Neural progenitor cell (in vitro differentiated cells): ENCODE measurements at regions not wholly inside any gene's neighbourhood (a gene's known extent, or its start where the extent isn't known, plus 50 kb on each side); places are given as distances from the start of the nearest gene placed in this dataset.

Experiments
- DNase-seq: peaks from one replicate; pipeline ENCODE4 v3.0.0-alpha.2; 2016; ENCODE audit warnings: low spot score
- H2AFZ ChIP-seq: fragments of 200-600 bp; sonication (generic); replicated peaks from 2 replicates; pipeline ENCODE4 v1.6.1; 2016; ENCODE audit warnings: antibody characterized with exemption
- H3F3A ChIP-seq: fragments of 200-600 bp; sonication (generic); 2 replicates; pipeline ENCODE4 v1.6.1; 2016; ENCODE audit warnings: antibody characterized with exemption, low read depth
- H3K27ac ChIP-seq: fragments of 200-600 bp; sonication (generic); 2 replicates; pipeline ENCODE4 v1.5.1; 2016; ENCODE audit warnings: mild to moderate bottlenecking
- H3K27me3 ChIP-seq: fragments of 200-600 bp; sonication (generic); 2 replicates; pipeline ENCODE4 v1.6.1; 2016; ENCODE audit warnings: mild to moderate bottlenecking, moderate library complexity
- H3K36me3 ChIP-seq: fragments of 200-600 bp; sonication (generic); 2 replicates; pipeline ENCODE4 v1.5.1; 2016
- H3K4me1 ChIP-seq: fragments of 200-600 bp; sonication (generic); 2 replicates; pipeline ENCODE4 v1.6.1; 2016; ENCODE audit warnings: mixed run types
- H3K4me2 ChIP-seq: fragments of 200-600 bp; sonication (generic); 2 replicates; pipeline ENCODE4 v1.6.1; 2016
- H3K4me3 ChIP-seq: fragments of 200-600 bp; sonication (generic); 2 replicates; pipeline ENCODE4 v1.5.1; 2016
- H3K79me2 ChIP-seq: fragments of 200-600 bp; sonication (generic); 2 replicates; pipeline ENCODE4 v1.6.1; 2016; ENCODE audit warnings: low read depth
- H3K9ac ChIP-seq: fragments of 200-600 bp; sonication (generic); 2 replicates; pipeline ENCODE4 v1.6.1; 2016
- H3K9me3 ChIP-seq: fragments of 200-600 bp; sonication (generic); 2 replicates; pipeline ENCODE4 v1.5.1; 2016; ENCODE audit warnings: low read depth
- H4K20me1 ChIP-seq: fragments of 200-600 bp; sonication (generic); 2 replicates; pipeline ENCODE4 v1.6.1; 2016; ENCODE audit warnings: low read depth
- H3K27ac Mint-ChIP-seq: 3 replicates; pipeline ENCODE4 v1.8.0; 2021; ENCODE audit warnings: mixed read lengths
- H3K27me3 Mint-ChIP-seq: 2 replicates; pipeline ENCODE4 v1.8.0; 2022; ENCODE audit warnings: low read depth, mild to moderate bottlenecking, inconsistent platforms, moderate library complexity, mixed read lengths; ENCODE audit not compliant: insufficient read depth
- H3K36me3 Mint-ChIP-seq: 3 replicates; pipeline ENCODE4 v1.8.0; 2021; ENCODE audit warnings: mixed read lengths
- H3K4me1 Mint-ChIP-seq: 3 replicates; pipeline ENCODE4 v1.8.0; 2021; ENCODE audit warnings: mixed read lengths
- H3K4me3 Mint-ChIP-seq: 3 replicates; pipeline ENCODE4 v1.8.0; 2021; ENCODE audit warnings: mild to moderate bottlenecking, moderate library complexity, mixed read lengths
- H3K9me3 Mint-ChIP-seq: 3 replicates; pipeline ENCODE4 v1.8.0; 2020; ENCODE audit warnings: mixed read lengths
- EZH2 ChIP-seq: fragments of 200-600 bp; sonication (generic); IDR thresholded peaks from 2 replicates; pipeline ENCODE4 v1.6.1; 2017; ENCODE audit warnings: antibody characterized with exemption, mild to moderate bottlenecking, moderate library complexity
- EZH2phosphoT487 ChIP-seq: fragments of 200-600 bp; sonication (generic); IDR thresholded peaks from 2 replicates; pipeline ENCODE4 v1.6.1; 2017; ENCODE audit warnings: antibody characterized with exemption
- TF ChIP-seq, protein P1 (sequence below): fragments of 200-600 bp; sonication (generic); IDR thresholded peaks from 2 replicates; pipeline ENCODE4 v1.5.1; 2017; ENCODE audit warnings: antibody characterized with exemption, mild to moderate bottlenecking

DNA sequence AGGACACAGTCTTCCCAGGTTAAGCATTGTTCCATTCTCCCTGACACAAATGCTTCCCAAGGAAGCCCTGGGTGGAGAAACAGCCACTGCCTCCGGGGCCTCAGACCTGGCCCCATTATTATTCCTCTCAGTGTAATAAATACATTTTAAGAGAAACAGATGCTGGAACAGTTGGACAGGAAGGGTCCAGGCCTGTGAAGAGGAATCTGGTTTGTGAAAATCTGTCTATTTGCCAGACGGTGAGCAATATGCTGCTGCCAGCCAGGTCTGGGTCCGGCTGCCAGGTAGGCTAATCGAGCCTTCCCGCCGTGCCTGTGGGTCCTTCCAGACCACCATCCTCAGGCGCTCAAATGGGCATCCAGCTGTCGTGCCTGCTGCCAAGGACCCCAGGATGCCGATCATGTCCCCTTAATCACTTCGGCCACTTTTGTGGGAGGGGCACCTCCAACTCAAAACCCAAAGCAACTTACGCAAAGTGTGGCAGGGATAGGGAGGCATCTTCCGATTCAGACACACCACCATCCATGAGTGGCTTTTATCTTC is 528.4 kb downstream of the MIAT start:
- Histone ChIP-seq H4K20me1 (no peaks in the 10 kb centered on the region), H3K4me1 (peaks cover 4% of the 10 kb centered on the region), H3K4me2 (no peak overlapping the region), H3K27ac (no peak overlapping the region), H3K27me3 (no peaks in the 10 kb centered on the region), H3K9ac (no peak overlapping the region), H3F3A (no peaks in the 10 kb centered on the region), H3K9me3 (peaks cover under 1% of the 10 kb centered on the region), H2AFZ (no peak overlapping the region), H3K79me2 (no peaks in the 10 kb centered on the region), H3K36me3 (no peaks in the 10 kb centered on the region), H3K4me3 (no peak overlapping the region)
- Mint-ChIP-seq H3K36me3 (no peaks in the 10 kb centered on the region), H3K4me3 (no peak overlapping the region), H3K27me3 (peaks cover 9% of the 10 kb centered on the region), H3K9me3 (peaks cover 3% of the 10 kb centered on the region), H3K27ac (no peak overlapping the region), H3K4me1 (peaks cover 5% of the 10 kb centered on the region)
- TF ChIP-seq, protein P1, sequence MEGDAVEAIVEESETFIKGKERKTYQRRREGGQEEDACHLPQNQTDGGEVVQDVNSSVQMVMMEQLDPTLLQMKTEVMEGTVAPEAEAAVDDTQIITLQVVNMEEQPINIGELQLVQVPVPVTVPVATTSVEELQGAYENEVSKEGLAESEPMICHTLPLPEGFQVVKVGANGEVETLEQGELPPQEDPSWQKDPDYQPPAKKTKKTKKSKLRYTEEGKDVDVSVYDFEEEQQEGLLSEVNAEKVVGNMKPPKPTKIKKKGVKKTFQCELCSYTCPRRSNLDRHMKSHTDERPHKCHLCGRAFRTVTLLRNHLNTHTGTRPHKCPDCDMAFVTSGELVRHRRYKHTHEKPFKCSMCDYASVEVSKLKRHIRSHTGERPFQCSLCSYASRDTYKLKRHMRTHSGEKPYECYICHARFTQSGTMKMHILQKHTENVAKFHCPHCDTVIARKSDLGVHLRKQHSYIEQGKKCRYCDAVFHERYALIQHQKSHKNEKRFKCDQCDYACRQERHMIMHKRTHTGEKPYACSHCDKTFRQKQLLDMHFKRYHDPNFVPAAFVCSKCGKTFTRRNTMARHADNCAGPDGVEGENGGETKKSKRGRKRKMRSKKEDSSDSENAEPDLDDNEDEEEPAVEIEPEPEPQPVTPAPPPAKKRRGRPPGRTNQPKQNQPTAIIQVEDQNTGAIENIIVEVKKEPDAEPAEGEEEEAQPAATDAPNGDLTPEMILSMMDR, result no peak
- no peak for TF ChIP-seq EZH2phosphoT487
- TF ChIP-seq EZH2, result no peak
- no peak for DNase-seq

DNA sequence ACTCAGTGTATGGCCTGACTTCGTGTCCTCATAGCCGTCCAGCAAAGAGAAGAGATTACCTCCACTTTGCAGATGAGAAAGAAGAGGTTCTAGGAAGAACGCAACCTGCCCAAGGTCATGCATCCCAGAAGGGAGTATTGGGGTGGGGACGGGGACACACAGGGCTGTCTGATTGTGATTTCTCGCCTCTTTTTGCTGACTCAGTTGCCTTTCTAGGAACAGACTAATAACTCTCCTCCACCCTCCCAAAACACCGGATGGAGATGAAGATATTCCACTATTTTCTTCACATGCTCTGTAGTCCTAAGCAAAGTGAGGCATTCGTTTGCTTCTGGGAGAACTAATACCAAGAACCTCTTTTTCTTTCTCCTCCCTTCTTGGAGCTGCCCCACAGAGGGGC is 529.3 kb downstream of the MIAT start:
- H3K4me1 ChIP-seq, result peaks cover 4% of the 10 kb centered on the region
- H3K27ac Mint-ChIP-seq, result no peak overlapping the region
- no peak overlapping the region for H3K4me2 ChIP-seq
- H3K36me3 ChIP-seq, result no peaks in the 10 kb centered on the region
- peaks cover 4% of the 10 kb centered on the region for H3K9me3 Mint-ChIP-seq
- no peaks in the 10 kb centered on the region for H3F3A ChIP-seq
- H3K27me3 ChIP-seq, result no peaks in the 10 kb centered on the region
- no peak for DNase-seq
- H3K36me3 Mint-ChIP-seq, result no peaks in the 10 kb centered on the region
- H4K20me1 ChIP-seq, result no peaks in the 10 kb centered on the region
- no peak overlapping the region for H3K9ac ChIP-seq
- no peaks in the 10 kb centered on the region for H3K79me2 ChIP-seq
- no peak overlapping the region for H3K4me3 Mint-ChIP-seq
- H3K4me1 Mint-ChIP-seq, result peaks cover 5% of the 10 kb centered on the region
- no peak overlapping the region for H2AFZ ChIP-seq
- peaks cover 4% of the 10 kb centered on the region for H3K9me3 ChIP-seq
- TF ChIP-seq, protein P1, result no peak
- no peak for TF ChIP-seq EZH2phosphoT487
- no peak for TF ChIP-seq EZH2
- peaks cover 9% of the 10 kb centered on the region for H3K27me3 Mint-ChIP-seq
- H3K4me3 ChIP-seq, result no peak overlapping the region
- H3K27ac ChIP-seq, result no peak overlapping the region

DNA sequence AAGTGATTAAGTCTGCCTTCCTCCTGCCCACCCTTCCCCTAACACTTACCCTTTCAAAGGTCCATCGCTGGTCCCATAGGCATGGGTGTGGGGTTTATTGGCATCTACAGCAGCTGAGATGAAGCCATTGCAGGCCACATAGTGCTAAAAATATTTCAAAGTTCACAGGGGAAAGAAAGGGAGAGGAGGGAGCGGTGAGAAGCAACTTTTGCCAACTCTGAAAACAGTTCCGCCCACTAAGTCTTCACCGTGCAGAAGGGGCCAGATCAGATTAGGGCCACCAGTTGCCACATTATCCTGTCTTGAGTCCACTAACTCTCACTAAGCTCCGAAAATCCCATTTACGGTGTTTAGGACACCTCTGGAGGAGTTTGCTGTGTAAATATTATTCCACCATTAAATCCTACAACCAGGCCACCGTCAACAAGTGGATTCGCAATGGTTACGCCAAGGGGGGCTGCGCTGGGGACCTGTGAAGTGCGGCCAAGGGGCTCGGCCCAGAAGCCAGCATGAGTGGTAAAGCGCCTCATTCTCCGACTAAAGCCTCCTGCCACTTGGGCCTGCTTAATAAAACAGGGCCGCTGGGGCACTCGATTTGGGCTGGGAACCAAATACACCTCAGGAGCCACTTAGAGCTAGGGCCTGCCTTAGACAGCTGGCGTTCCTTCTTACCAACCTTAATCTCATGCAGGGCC is 534.9 kb downstream of the MIAT start:
- TF ChIP-seq, protein P1, result no peak
- no peak for TF ChIP-seq EZH2
- H4K20me1 ChIP-seq, result no peaks in the 10 kb centered on the region
- peaks cover 4% of the 10 kb centered on the region for H3K9me3 ChIP-seq
- Mint-ChIP-seq H3K27ac (no peak overlapping the region), H3K27me3 (peaks cover 7% of the 10 kb centered on the region), H3K9me3 (peaks cover 8% of the 10 kb centered on the region), H3K36me3 (no peaks in the 10 kb centered on the region), H3K4me1 (peaks cover 5% of the 10 kb centered on the region), H3K4me3 (no peak overlapping the region)
- H3K36me3 ChIP-seq, result no peaks in the 10 kb centered on the region
- no peaks in the 10 kb centered on the region for H3K4me1 ChIP-seq
- H3K27me3 ChIP-seq, result no peaks in the 10 kb centered on the region
- no peaks in the 10 kb centered on the region for H3K79me2 ChIP-seq
- H3K27ac ChIP-seq, result no peak overlapping the region
- DNase-seq, result no peak
- H3K4me3 ChIP-seq, result no peak overlapping the region
- no peak overlapping the region for H3K4me2 ChIP-seq
- H2AFZ ChIP-seq, result no peak overlapping the region
- H3F3A ChIP-seq, result no peaks in the 10 kb centered on the region
- no peak overlapping the region for H3K9ac ChIP-seq
